SK-N-MC (cell line): ENCODE measurements at regions not wholly inside any gene's neighbourhood (a gene's known extent, or its start where the extent isn't known, plus 50 kb on each side); places are given as distances from the start of the nearest gene placed in this dataset.

Experiments
- EZH2 ChIP-seq: fragments of 200-600 bp; sonication (generic); IDR thresholded peaks from one replicate; pipeline ENCODE4 v1.6.1; 2017; ENCODE audit warnings: antibody characterized with exemption
- POLR2AphosphoS5 ChIP-seq: IDR thresholded peaks from 2 replicates; pipeline ENCODE4 v1.6.1; 2012; ENCODE audit warnings: mild to moderate bottlenecking, low read depth, low read length, borderline replicate concordance

GRCh38 chr13:40118337-40118736 is 462.9 kb downstream of the COG6 start:
- no peak for TF ChIP-seq POLR2AphosphoS5
- no peak for TF ChIP-seq EZH2
